ENCODE measurements at regions not wholly inside any gene's neighbourhood (a gene's known extent, or its start where the extent isn't known, plus 50 kb on each side); places are given as distances from the start of the nearest gene placed in this dataset.

DNA sequence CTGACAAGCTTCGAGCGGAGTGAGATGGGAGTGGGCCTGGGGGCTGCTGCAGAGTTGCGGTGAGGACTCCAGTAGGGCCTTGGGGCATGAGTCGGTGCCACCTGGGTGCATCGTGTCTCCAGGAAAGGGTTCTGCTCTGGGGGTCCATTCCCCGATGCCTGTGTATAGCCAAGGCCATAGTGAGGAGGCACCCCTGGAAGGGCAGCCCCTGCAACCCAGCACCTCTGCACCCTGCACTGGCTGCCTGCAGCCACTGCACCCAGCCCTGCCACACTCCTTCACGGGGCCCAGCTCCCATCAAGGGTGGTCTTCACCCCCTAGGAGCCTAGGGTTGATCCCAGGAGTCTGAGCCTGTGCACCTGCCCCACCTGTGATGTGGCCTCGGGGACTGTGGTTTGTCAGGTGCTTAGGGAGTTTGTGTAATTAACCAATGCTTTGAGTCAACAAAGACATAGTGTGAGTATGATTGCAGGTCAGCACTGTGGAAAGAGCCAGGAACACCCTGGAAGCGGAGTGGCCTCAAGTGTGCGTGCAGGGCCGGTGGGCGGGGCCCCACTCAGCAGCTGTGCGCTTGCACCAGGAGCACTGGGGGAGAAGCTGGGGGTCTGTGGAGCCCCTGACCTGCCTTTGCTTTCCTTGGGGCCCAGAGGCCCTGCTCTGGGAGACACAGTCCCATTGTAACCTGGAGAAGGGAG lies 1299.3 kb downstream of the BRD1 start:
- no peak for DNase-seq (ENCODE audit: low read depth, low spot score)

DNA sequence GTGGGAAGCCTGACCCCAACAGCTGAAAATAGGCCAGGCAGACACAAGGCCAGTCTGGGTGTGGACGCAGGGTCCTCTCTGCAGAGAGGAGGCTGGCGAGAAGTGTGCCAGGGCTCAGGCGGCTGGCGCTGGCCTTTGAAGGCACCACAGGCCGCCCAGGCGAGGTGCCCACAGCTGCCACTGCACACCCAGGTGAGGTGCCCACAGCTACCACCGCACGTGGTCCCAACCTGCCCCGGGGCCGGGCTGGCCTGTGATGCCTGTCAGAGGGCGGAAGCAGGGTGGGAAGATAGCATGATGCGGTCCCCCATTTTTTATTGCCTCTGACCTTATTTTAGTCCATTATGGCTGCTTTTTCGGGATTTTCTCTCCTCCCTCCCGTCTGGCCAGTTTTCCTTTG lies 1303.9 kb downstream of the BRD1 start:
- no peak for DNase-seq (ENCODE audit: low read depth, low spot score)

DNA sequence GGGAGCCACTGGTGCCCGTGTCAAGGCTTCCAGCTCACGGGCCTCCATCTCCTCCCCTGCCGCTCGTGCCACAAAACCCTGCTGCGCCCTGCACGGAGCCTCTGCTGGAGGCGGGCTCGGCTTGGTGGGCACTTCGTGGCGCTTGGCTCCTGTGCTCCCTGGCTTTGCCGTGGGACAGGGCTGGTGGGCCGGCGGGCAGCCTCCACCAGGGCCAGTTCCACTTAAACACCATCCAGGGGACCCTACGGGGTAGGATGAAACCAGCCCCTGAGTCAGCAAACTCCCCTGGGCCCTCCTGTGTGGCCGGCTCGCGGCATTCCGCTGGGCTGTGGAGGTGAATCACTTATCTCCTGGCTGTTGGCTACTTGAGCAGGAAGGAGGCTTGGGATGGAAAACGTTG lies 1304.6 kb downstream of the BRD1 start:
- no peak for DNase-seq (ENCODE audit: low read depth, low spot score)

DNA sequence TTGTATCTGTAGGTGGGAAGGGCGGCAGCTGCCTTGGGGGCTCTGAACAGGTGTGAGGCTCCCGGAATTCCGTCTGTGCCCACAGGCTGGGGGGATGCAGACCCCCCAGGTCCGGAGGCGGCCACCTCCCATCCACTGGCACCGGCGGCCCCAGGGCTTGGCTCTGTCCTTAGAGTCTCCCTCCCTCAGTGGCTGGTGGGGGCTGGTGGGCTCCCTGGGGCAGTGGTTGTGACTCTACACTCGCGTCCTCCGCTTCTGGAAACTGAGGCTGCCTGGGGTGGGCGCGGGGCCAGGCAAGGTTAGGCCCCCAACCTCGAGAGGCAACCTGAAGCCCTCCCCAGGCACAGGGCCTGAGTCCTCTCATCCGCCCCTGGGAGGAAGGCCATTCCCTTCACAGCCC lies 1305.4 kb downstream of the BRD1 start:
- no peak for DNase-seq (ENCODE audit: low read depth, low spot score)

DNA sequence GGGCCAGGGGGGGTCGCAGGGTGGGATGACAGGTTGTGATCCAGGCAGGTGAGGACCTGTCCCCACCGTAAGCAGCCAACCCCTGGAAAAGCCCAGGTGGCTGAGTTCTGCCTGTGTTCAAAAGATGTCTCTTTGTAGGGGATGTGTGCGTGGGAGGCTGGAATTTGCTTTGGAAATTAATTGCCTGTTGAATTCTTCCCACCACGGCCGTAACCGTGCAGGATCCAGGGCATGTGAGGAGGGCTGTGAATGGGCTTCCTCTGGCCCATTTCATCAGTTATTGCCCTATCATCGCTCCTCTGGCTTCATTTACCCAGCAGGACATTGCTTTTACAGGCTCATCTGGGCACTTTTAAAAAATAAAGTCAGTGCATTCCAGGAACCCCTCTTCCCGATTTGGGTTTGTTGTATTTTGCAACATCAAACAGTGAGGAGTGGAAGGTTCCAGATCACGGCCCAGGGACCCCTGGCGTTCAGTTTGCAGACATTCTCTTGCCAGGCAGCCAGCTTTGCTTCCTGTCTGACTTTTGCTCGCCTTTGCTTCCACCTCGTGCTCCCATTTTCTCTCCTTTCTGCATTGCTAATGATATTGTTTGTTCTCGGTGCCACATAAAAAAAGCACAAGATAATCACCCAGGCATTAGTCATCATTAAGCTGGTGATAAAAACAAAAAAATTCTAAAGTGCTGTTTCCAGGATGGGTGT lies 1306.6 kb downstream of the BRD1 start:
- no peak for DNase-seq (ENCODE audit: low read depth, low spot score)

DNA sequence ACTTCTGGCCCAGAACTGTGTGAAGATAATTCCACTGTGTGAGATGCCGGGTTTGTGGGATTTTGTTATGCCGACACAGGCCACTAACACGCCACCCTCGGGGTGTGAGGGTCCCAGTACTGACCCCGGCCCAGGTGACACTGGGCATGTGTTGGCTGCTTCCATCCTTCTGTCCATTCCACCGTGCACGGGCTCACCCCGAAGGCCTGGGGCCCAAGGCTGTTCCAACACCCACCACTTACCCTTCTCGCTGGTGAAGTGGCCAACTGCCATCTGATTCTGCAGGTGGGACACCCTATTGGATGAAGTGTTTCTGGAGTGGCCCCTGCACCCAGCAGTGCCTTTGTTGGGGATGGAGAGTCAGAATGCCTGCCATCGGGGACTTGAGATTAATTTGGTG lies 1307.5 kb downstream of the BRD1 start:
- no peak for DNase-seq (ENCODE audit: low read depth, low spot score)

DNA sequence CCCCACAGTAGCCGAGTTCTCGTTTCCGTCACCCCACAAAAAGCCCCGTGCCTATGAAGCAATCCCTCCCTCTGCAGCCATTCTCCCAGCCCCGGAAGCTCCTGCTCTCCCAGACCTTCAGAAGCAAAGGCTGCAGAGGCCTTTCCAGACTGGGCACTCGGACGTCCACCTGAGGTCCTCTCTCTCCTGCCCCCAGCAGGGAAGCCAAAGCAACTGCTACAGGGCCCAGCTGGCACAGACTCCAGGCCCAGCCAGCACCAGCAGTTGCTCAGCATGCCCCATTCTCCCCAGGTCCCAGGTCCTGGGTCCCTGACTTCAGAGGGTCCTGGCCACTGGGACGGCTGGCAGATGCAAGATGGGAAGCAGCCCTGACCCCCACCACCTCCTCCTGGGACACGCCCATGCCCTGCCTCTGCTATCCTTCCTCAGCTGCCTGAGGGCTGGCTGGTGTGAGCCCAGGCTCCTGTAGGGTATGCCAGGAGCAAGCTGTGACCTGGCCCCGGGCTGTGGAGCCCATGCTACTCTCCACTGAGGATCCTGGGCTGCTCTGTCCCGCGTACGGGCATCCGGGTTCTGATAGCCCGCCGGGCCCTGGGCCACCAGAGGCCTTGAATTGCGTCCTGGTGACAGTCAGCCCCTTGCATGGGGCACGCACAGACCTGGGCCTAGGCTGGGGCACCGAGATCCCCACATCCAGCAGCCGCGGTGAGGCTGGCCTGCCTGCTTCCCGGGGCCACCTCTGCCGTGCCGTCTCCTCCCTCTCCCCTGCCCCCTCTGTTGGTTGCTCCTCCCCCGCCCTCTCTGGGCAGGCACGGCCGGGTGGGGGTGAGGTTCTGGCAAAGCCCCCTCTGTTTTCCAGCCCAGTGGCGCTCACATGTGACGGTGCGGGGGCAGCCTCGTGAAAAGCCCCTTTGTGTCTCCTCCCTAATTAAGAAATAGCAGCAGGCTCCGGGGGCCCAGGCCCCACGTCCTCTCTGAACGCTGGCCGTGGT lies 1310.3 kb downstream of the BRD1 start:
- no peak for DNase-seq (ENCODE audit: low read depth, low spot score)

DNA sequence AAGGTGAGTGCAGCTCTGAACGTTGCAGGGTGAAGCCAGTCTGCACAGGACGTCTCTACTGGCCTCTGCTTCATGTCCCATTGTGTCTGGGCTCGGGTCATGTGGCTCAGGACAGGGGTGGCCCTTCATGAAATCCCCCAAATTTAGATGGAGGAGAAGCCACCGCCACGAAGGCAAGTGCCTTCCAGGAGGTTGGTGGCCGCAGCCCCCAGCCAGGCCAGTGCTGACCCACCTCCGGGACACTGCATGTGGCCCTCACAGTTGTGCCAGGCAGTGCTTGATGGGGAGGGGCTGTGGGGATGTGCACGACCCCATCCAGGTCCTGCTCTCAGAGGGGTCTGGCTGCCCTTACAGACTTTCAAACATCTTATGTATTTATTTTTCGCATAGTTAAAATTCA lies 1311.1 kb downstream of the BRD1 start:
- no peak for DNase-seq (ENCODE audit: low read depth, low spot score)

DNA sequence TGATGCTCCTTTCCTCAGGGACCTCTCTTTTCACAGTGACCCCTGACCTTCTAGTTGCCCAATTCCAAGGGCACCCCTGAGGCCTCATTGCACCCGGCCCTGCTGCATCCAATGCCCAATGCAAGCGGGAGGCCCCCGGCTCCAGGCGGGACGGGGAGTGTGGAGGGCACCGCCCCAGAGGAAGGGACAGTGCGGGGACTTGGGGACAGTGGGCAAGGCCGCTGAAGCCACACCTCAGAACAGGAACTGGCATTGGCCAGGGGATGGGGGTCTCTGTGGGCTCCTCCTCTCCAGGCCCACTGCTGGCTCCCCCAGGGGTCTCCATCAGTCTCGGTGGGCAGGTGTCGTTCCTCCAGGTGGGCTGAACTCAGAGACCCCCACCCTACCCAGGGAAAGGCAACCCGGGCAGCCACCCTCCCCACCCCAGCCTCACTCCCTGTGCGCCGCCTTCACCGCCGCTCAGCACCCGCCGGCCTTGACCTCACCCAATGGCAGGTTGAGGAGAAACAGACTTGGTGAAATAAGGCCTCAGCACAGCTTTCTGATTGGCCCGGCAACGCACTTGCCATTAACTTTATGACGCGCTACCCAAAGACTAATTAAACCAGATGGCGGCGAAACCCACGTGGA lies 1312.0 kb downstream of the BRD1 start:
- DNase-seq (ENCODE audit: low read depth, low spot score): no peak

DNA sequence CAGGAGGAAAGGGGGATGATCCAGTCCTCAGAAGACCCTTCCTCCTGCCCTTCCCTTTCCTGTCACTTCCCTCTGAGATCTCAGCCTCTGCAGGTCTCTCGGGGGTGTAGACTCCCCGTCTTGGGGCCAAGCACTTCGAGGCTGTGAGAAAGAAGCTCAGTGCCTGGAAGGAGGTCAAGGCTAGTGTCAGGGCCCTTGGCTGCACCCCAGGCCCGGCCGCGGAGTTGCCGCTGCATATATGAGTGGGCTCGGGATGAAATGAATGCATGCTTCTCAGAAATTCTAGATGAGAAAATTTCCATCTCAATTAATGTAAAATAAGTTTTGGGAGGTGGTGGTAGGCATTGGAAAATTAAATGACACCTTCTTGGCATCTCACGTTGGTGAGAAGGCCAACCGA lies 1313.7 kb downstream of the BRD1 start:
- no peak for DNase-seq (ENCODE audit: low read depth, low spot score)

DNA sequence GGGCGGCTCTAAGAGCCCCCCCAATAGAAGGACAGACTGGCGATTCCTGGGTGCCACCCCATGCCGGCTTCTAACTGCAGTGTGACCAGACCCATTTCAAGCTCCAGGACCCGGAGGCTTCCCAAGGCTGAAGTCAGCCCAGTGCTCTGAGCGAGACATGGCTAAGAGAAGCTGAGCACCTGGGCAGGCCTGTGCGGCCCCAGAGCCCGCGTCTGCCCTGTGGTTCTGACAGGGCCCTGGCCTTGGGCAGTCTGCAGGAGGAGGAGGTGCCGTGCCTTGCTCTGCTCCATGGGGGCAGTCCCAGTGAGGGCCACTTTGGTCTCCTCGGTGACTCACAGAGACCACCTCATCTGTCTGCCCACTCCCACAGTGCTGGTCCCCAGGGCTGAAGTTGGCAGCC lies 1314.2 kb downstream of the BRD1 start:
- no peak for DNase-seq (ENCODE audit: low read depth, low spot score)

DNA sequence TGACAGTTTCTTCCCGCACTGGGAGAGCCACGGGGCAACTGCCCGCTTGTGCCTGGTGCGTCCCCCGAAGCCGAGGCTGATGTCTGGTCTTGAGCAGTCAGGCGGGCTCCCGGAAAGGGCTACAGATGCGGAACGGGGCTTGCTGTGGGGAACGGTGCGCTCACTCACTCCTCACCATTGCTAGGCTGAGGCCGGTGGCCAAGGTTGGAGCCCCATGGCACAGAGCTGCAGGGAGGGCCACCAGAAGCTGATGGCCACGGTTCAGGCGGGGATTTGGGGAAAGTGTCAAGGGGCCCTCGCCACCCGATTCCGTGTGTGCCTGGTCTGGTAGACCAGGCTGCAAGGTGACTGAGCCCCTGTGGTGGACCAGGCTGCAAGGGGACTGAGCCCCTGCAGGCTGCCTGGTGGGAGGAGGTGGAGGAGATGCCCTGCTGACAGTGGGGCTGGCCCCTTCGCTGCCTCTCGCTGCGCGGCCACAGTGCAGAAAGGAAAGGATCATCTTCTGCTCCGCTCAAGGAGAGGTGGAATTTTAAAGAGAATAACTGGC lies 1315.8 kb downstream of the BRD1 start:
- DNase-seq (ENCODE audit: low read depth, low spot score): no peak

DNA sequence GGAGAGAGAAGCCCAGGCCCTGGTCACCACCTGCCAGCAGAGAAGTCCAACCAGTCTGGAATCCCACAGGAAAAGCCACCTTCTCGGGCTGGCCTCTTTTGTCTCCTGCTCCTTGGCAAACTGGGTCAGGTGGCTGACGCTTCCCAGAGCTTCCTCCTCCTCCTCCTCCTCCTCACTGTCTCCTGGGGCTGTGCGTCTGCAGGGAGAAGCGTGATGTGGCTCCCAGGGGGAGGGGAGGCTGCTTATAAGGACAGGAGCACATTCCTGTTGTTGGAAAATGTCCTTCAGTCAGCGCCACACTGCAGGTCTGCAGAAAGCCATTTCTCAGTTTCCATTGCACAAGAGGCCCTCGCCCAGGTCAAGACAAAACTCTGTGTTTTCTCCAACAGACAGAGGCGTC lies 1316.5 kb downstream of the BRD1 start:
- no peak for DNase-seq (ENCODE audit: low read depth, low spot score)

DNA sequence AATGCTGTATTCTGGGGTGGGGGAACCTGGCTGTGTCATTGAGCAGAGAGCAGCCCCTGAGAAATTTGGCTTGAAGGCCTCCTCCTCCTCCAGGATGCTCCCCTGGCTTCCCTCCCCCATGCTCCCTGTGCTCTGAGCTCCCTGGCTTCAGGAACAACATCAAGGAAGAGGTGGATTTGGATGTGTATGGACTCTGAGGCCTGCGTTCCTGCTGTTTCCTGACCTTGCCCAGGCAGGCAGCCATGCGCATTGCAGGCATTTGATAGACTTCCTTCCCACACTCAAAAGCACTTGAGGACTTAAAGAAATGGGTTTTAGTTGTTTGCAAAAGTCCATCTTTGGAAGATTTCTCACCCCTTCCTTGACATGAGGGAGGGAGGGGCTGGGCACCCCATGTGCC lies 1317.1 kb downstream of the BRD1 start:
- no peak for DNase-seq (ENCODE audit: low read depth, low spot score)

DNA sequence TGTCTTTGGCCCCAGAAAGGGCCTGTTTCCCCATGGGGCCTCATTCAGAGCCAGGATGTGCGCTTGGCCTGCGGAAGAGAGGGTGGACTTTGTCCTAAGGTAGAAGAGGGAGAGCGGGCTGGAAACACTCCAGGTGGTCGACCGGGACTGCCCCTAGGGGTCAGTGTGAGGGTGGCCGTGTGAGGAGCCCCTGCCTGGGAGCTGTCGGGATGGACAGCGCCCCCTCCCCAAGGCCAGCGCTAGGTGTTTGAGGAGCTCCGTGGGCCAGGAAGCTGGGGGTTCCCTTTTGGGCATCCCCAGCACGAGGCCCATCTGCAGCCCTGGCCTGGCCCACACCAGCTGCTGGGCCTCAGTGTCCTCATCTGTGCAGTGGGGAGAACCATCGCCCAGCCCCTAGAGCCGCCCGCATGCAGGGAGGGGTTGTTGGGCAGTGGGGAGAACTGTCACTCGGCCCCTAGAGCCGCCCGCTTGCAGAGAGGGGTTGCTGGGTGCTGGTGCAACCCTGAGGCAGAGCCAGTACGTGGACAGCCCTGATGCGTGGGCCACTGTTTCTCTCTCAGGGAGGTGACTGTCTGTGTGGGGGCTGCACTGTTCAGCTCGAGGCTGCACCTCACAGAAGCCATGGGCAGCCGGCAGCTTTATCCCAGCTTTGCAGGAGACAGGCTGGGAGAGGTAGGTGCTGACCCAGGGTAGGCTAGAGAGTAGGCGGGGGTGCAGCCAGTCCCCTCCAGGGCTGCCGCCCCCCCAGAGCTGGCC lies 1319.9 kb downstream of the BRD1 start:
- DNase-seq (ENCODE audit: low read depth, low spot score): no peak

DNA sequence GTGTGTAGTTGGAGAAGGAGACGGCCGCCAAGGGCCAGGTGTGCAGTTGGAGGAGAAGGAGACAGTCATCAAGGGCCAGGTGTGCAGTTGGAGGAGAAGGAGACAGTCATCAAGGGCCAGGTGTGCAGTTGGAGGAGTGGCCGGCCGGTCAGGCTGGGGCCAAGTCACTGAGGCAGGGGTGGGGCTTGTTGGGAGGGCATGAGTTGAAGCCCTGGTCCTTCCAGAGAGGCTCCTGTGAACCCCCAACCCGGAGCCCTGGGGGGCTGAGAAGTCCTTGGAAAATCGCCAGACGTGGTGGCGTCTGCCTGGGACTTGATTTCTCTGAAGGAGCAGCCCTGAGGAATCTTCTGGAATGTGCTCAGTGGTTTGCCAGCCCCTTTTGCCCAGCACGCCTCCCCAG lies 1320.5 kb downstream of the BRD1 start:
- no peak for DNase-seq (ENCODE audit: low read depth, low spot score)

DNA sequence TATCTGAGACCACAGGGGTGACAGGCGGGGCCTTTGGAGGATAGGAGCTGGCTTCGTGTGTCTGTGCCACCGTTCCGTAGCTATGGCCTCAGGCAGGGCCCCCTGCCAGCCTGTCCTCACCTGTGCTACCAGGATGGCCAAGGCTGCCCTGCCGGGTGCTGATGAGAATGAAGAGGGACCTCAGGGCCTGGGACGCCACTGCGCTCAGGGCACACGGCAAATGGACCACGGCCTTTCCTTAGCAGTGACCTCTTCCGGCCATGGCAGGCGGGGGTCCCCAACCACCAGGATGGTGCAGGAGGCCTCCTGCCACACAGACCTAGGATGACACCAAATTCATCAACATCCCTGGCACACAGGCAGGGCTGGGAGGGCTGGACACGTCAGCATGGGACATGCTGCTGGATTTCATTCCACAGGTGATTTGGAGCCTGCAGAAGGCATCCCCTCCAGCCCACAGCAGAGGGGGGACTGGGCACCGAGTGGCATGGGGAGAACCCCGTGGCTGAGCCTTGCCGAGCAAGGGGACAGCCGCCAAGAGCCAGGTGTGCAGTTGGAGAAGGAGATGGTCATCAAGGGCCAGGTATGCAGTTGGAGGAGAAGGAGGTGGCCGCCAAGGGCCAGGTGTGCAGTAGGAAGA lies 1321.0 kb downstream of the BRD1 start:
- no peak for DNase-seq (ENCODE audit: low read depth, low spot score)

DNA sequence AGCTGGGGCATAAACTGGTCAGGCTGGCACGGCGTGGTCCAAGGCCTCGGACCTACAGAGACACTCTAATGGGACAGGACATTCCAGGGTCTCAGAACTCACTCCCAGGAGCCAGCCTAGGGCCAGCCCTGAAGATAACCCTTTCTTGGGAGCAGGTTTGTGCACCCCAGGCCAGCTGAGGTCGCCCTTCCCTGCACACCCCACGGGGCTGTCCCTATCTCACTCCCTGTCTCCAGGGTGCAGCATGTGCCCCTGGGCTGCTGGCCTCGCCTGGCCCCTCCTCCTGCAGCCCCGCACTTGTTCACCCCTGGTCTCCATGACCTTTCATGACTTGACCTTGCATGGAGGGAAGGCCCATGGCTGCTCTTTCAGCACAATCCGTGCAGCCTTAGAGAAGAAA lies 1321.8 kb downstream of the BRD1 start:
- DNase-seq (ENCODE audit: low read depth, low spot score): no peak

DNA sequence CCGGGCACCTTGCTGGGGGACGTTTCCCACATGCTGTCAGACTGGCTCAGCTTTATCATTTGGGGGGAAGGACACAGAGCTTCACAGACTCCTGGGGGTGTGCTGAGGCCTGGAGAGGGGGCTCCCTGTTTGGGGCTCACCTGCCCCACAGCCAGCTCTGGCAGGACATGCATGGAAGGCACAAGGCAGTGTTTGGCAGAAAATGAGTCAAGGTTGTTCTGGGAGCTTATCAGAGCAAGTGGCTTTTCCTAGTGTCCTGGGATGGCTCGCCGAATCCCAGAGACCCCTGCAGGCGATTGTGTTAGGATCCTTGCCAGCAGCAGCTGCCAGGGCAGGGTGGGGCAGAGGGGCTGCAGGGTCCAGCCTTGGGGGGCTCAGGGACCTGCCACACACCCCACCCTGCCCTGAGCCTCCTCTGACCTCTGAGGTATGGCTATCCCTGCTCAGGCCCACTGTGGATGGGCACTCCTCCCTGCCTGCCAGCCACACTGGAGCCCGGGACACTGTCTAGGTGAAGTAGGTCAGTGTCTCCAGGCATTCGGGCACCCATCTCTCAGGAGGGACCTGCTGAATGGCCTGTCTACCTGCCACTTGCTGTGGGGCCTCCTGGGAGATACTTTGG lies 1323.0 kb downstream of the BRD1 start:
- DNase-seq (ENCODE audit: low read depth, low spot score): no peak

DNA sequence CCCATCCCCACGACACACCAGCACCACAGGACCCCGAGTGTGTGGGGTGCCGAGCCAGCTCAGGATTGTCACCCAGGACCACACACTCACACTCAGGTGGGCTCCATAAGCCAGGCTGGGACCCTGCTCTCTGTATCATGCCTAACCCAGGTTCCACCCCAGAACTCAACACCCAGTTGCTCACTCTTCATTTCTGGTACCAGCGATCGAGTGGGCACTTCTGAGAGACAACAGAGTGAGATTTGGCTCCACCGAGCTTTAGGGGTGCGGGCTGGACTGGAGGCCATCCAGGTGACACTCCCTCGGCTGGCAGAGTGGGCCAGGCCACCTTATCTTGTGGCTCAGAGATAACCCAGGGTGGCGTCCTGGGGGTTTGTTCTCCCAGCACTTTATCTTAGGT lies 1323.8 kb downstream of the BRD1 start:
- no peak for DNase-seq (ENCODE audit: low read depth, low spot score)
